KMS-11 (cell line): ENCODE measurements at regions not wholly inside any gene's neighbourhood (a gene's known extent, or its start where the extent isn't known, plus 50 kb on each side); places are given as distances from the start of the nearest gene placed in this dataset.

Experiments used
- H2AFZ ChIP-seq: fragments of 200-600 bp; sonication (generic); 2 replicates; pipeline ENCODE4 v1.6.1; 2016; ENCODE audit warnings: antibody characterized with exemption, mixed run types, low read depth
- H3K27ac ChIP-seq: fragments of 200-600 bp; sonication (generic); 2 replicates; pipeline ENCODE4 v1.6.1; 2016; ENCODE audit warnings: mild to moderate bottlenecking, mixed run types
- H3K27me3 ChIP-seq: fragments of 200-600 bp; sonication (generic); 2 replicates; pipeline ENCODE4 v1.6.1; 2017; ENCODE audit warnings: mild to moderate bottlenecking, low read depth, mixed run types, moderate library complexity; ENCODE audit not compliant: insufficient read depth
- H3K36me3 ChIP-seq: fragments of 200-600 bp; sonication (generic); 2 replicates; pipeline ENCODE4 v1.6.1; 2017; ENCODE audit warnings: mild to moderate bottlenecking, mixed run types; ENCODE audit not compliant: insufficient read depth
- H3K4me1 ChIP-seq: fragments of 200-600 bp; sonication (generic); 2 replicates; pipeline ENCODE4 v1.6.1; 2016; ENCODE audit warnings: mild to moderate bottlenecking, low read depth, mixed run types; ENCODE audit not compliant: poor library complexity, severe bottlenecking
- H3K4me2 ChIP-seq: fragments of 200-600 bp; sonication (generic); 2 replicates; pipeline ENCODE4 v1.7.0; 2016; ENCODE audit warnings: mild to moderate bottlenecking, mixed run types
- H3K4me3 ChIP-seq: fragments of 200-600 bp; sonication (generic); IDR thresholded peaks from 2 replicates; pipeline ENCODE4 v1.6.1; 2017; ENCODE audit warnings: low read depth, low read length, mixed read lengths; ENCODE audit not compliant: insufficient read depth
- H3K79me2 ChIP-seq: fragments of 200-600 bp; sonication (generic); 2 replicates; pipeline ENCODE4 v1.6.1; 2016; ENCODE audit warnings: low read depth, mixed run types; ENCODE audit not compliant: insufficient read depth
- H3K9ac ChIP-seq: fragments of 200-600 bp; sonication (generic); 2 replicates; pipeline ENCODE4 v1.6.1; 2016; ENCODE audit warnings: mild to moderate bottlenecking, mixed run types
- H4K20me1 ChIP-seq: fragments of 200-600 bp; sonication (generic); 2 replicates; pipeline ENCODE4 v1.6.1; 2016; ENCODE audit warnings: mild to moderate bottlenecking, mixed run types; ENCODE audit not compliant: insufficient read depth
- CTCF ChIP-seq: fragments of 200-600 bp; sonication (generic); conservative IDR thresholded peaks from 2 replicates; pipeline ENCODE4 v1.6.1; 2017; ENCODE audit warnings: low read depth, mild to moderate bottlenecking, antibody characterized with exemption, low read length, moderate library complexity, mixed read lengths

GRCh38 chr18:24827501-24827900 is 367.1 kb downstream of the HRH4 start:
- no peak for TF ChIP-seq CTCF
- Histone ChIP-seq H3K4me3 (no peak overlapping the region), H4K20me1 (no peaks in the 10 kb centered on the region), H2AFZ (no peak overlapping the region), H3K9ac (no peak overlapping the region), H3K79me2 (no peaks in the 10 kb centered on the region), H3K27ac (no peak overlapping the region), H3K4me2 (no peak overlapping the region), H3K27me3 (no peaks in the 10 kb centered on the region), H3K4me1 (no peaks in the 10 kb centered on the region), H3K36me3 (no peaks in the 10 kb centered on the region)

- H3K4me2 ChIP-seq: no peak overlapping the region
- no peak overlapping the region for H2AFZ ChIP-seq
- no peak for TF ChIP-seq CTCF
- no peak overlapping the region for H3K27ac ChIP-seq
- H4K20me1 ChIP-seq: no peaks in the 10 kb centered on the region
- no peak overlapping the region for H3K4me3 ChIP-seq
- H3K27me3 ChIP-seq: no peaks in the 10 kb centered on the region
- no peaks in the 10 kb centered on the region for H3K79me2 ChIP-seq
- H3K36me3 ChIP-seq: no peaks in the 10 kb centered on the region
- H3K4me1 ChIP-seq: no peaks in the 10 kb centered on the region
- H3K9ac ChIP-seq: no peak overlapping the region
These were observed 370.6 kb downstream of the HRH4 start for GRCh38 chr18:24831081-24831480.

GRCh38 chr18:24831871-24832665 is 371.6 kb downstream of the HRH4 start:
- no peaks in the 10 kb centered on the region for H4K20me1 ChIP-seq
- no peak overlapping the region for H2AFZ ChIP-seq
- H3K36me3 ChIP-seq: no peaks in the 10 kb centered on the region
- no peak overlapping the region for H3K9ac ChIP-seq
- H3K27me3 ChIP-seq: no peaks in the 10 kb centered on the region
- H3K79me2 ChIP-seq: no peaks in the 10 kb centered on the region
- no peak overlapping the region for H3K4me2 ChIP-seq
- H3K4me3 ChIP-seq: no peak overlapping the region
- H3K4me1 ChIP-seq: no peaks in the 10 kb centered on the region
- H3K27ac ChIP-seq: no peak overlapping the region
- TF ChIP-seq CTCF: no peak

- no peak overlapping the region for H3K4me3 ChIP-seq
- no peak overlapping the region for H3K9ac ChIP-seq
- H3K4me2 ChIP-seq: no peak overlapping the region
- no peaks in the 10 kb centered on the region for H3K79me2 ChIP-seq
- no peak for TF ChIP-seq CTCF
- no peak overlapping the region for H3K27ac ChIP-seq
- H3K27me3 ChIP-seq: no peaks in the 10 kb centered on the region
- no peaks in the 10 kb centered on the region for H3K36me3 ChIP-seq
- H4K20me1 ChIP-seq: no peaks in the 10 kb centered on the region
- no peaks in the 10 kb centered on the region for H3K4me1 ChIP-seq
- H2AFZ ChIP-seq: no peak overlapping the region
These were observed 375.3 kb downstream of the HRH4 start for GRCh38 chr18:24835751-24836150.
